ENCODE measurements at regions not wholly inside any gene's neighbourhood (a gene's known extent, or its start where the extent isn't known, plus 50 kb on each side); places are given as distances from the start of the nearest gene placed in this dataset.

DNA sequence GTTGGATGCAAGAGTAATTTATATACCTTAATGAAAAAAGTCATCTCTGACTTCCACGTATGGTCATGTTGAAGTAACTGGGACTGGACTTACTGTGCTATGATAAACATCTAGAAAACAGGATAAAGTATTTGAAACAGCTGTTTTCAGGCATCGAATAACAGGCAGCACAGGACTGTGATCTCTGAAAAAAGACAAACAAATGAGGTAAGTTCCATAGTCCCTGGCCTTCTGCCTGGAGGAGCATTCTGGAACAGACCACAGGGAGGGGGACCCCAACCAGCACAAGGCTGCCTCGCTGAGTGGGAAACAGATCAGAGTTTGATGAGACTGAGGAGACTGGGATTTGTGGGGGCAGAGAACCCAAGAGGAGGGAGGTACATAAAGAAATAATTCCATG, 89.1 kb upstream of the HABP2 start:
- CTCF ChIA-PET, result interaction anchor here (2.2 kb wide), 1 partner anchor 10 kb away, joined by 8 read pairs; no protein-coding TSS in a partner anchor
- TF ChIP-seq, protein P1, sequence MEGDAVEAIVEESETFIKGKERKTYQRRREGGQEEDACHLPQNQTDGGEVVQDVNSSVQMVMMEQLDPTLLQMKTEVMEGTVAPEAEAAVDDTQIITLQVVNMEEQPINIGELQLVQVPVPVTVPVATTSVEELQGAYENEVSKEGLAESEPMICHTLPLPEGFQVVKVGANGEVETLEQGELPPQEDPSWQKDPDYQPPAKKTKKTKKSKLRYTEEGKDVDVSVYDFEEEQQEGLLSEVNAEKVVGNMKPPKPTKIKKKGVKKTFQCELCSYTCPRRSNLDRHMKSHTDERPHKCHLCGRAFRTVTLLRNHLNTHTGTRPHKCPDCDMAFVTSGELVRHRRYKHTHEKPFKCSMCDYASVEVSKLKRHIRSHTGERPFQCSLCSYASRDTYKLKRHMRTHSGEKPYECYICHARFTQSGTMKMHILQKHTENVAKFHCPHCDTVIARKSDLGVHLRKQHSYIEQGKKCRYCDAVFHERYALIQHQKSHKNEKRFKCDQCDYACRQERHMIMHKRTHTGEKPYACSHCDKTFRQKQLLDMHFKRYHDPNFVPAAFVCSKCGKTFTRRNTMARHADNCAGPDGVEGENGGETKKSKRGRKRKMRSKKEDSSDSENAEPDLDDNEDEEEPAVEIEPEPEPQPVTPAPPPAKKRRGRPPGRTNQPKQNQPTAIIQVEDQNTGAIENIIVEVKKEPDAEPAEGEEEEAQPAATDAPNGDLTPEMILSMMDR (conservative IDR thresholded peaks at IDR 0.05; ENCODE audit: low read depth), result no peak
- no peak overlapping the region for H3K27ac ChIP-seq
- POLR2A ChIA-PET (ENCODE audit: low non-redundant PET), result no interaction called here
- no peak for DNase-seq (ENCODE audit: low spot score)

DNA sequence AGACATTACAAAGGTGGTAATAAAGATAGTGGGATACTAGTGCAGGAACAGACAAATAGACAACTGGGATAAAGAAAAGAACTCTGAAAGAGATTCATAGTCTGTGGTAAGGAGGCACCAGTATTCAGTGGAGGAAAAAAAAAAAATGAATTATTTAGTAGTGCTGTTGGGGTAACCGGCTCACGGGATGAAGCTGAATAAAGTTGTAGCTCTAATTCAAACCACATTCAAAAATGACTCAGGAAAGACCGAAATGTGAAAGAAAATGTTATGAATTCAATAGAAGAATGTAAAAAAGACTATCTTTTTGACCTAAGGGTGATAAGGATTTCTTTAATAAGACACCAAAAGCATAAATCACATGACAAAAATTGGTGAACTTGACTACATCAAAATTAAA, 83.1 kb upstream of the HABP2 start:
- no peak overlapping the region for H3K27ac ChIP-seq
- no peak for DNase-seq (ENCODE audit: low spot score)
- ChIA-PET POLR2A (ENCODE audit: low non-redundant PET) (no interaction called here), CTCF (no interaction called here)
- TF ChIP-seq, protein P1 (conservative IDR thresholded peaks at IDR 0.05; ENCODE audit: low read depth), result no peak

DNA sequence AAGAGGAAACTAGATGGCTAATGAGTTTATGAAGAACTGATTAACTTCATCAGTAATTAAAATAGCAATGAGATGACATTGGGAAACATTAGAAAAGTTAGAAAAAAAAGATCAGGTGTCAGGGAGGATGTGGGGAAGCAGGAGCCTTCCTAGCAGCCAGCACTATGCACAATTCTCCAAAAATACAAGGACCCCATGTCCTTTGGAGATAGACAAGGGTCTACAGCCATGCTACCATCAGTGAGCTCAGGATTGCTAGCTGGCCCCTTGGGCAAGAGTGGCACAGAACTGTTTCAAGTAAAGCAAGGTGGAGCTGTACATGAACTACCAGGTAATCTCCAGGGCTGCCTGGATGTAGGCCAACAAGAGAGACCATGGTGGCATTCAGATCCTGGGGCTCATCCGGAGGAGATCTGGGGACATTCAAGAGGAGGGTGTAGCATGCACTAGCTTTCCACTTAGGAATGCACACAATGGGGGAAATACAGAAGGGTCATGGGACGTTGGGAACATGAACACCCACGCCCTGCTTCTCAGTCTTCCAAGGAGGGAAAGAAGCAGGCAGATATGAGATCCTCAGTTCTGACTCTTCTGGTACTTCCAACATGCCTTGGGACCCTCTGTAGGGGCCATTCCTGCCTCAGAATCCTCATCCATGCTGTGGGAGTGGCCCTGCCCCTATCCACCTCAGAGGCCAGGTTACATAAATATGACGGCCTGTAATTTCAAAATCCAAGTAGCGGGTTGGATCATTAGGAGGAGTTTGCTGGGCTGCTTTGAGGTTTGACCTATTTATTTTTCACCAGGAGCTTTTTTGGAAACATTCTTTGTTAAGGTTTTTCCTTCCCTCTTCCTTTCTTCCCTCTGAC, 82.2 kb upstream of the HABP2 start:
- ChIA-PET CTCF (interaction anchor here (1.3 kb wide), 1 partner anchor 16 kb away, joined by 3 read pairs; no protein-coding TSS in a partner anchor), POLR2A (ENCODE audit: low non-redundant PET) (no interaction called here)
- no peak overlapping the region for H3K27ac ChIP-seq
- TF ChIP-seq, protein P1 (conservative IDR thresholded peaks at IDR 0.05; ENCODE audit: low read depth), result no peak
- DNase-seq (ENCODE audit: low spot score), result no peak

DNA sequence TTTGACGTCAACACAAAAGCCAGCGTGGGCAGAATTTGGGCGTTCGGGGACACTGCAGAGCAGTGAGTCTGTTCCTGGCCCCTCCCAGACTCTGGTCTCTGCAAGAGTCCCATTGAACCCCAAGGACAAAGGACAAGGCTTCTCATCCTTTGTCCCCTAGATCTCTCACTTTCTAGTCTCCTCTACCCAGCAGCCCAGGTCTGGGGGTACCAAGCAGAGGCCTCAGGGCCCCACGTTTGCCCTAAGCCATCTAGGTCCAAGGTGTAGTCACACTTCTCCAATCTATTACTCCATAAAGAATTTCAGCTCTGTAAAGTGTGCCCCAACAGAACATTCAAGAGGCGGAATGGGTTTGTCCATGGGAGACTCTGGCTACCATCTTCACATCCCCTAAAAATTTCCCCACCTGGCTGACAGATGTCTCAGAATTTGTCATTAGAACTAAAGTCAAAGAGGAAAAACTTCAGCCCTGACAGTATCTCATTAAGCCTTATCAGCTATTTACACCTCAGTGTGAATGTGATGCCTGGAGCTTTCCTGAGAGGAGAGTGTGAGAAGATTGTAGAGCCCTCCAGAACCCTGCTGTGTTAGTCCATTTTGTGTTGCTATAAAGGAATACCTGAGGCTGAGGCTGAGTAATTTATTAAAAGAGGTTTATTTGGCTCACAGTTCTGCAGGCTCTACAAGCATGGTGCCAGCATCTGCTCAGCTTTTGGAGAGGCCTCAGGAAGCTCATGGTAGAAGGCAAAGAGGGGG, 81.4 kb upstream of the HABP2 start:
- CTCF ChIA-PET, result interaction anchor here (0.6 to 1.3 kb wide), 2 partner anchors 17 to 767 kb away, joined by 3 to 6 read pairs; no protein-coding TSS in a partner anchor
- DNase-seq (ENCODE audit: low spot score), result no peak
- TF ChIP-seq, protein P1 (conservative IDR thresholded peaks at IDR 0.05; ENCODE audit: low read depth), result no peak
- POLR2A ChIA-PET (ENCODE audit: low non-redundant PET), result no interaction called here
- no peak overlapping the region for H3K27ac ChIP-seq

DNA sequence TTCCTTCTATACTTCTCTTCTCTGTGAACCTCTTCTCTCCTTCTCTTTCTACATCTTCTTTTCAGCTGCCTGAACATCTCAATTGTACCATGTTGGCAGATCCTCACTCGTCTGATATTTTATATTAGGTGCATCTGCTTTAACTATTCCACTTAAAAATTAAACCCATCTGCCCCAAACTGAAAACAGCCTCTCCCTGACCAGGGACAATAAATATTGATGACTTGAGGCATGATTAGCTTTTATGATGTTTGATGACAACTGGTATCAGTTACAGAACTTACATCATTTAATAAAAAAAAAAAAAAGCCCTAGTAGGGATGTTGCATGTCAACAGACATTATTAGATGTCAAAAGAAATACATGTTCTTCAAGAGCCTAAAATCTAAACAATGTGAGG, 79.8 kb upstream of the HABP2 start:
- ChIA-PET CTCF (no interaction called here), POLR2A (ENCODE audit: low non-redundant PET) (no interaction called here)
- no peak overlapping the region for H3K27ac ChIP-seq
- TF ChIP-seq, protein P1 (conservative IDR thresholded peaks at IDR 0.05; ENCODE audit: low read depth), result no peak
- DNase-seq (ENCODE audit: low spot score), result no peak

DNA sequence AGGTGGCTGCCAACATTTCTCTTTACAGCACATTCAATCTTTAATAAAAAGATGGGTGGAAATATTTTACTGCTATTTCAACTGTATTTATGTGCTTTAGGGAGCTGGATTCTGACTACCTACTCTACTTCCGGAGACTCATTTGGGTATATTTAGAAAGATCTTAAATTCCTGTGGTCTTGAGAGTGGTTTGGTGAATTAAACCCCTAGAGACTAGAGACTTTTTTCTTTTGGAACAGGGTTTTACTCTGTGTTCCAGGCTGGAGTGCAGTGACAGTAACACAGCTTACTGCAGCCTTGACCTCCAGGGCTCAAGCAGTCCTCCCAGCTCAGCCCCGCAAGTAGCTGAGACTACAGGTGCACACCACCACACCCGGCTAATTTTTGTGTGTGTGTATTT, 79.0 kb upstream of the HABP2 start:
- H3K27ac ChIP-seq, result no peak overlapping the region
- CTCF ChIA-PET, result interaction anchor here (0.6 kb wide), 2 partner anchors 26 to 39 kb away, joined by 3 read pairs; no protein-coding TSS in a partner anchor
- TF ChIP-seq, protein P1 (conservative IDR thresholded peaks at IDR 0.05; ENCODE audit: low read depth), result no peak
- no peak for DNase-seq (ENCODE audit: low spot score)
- POLR2A ChIA-PET (ENCODE audit: low non-redundant PET), result no interaction called here

Measured in RWPE1 (cell line).